GM12892 (cell line): ENCODE measurements at regions not wholly inside any gene's neighbourhood (a gene's known extent, or its start where the extent isn't known, plus 50 kb on each side); places are given as distances from the start of the nearest gene placed in this dataset.

Experiments
- POLR2A ChIP-seq: IDR thresholded peaks from 2 replicates; pipeline ENCODE4 v1.6.1; 2011; ENCODE audit warnings: low read depth, low read length, control low read depth
- TAF1 ChIP-seq: IDR thresholded peaks from 2 replicates; pipeline ENCODE4 v1.6.1; 2011; ENCODE audit warnings: low read depth, mild to moderate bottlenecking, control low read depth, low read length, borderline replicate concordance

GRCh38 chr3:118127992-118128391 lies 906.7 kb downstream of the IGSF11 start:
- no peak for TF ChIP-seq POLR2A
- no peak for TF ChIP-seq TAF1
